Neural progenitor cell (in vitro differentiated cells): ENCODE measurements at regions not wholly inside any gene's neighbourhood (a gene's known extent, or its start where the extent isn't known, plus 50 kb on each side); places are given as distances from the start of the nearest gene placed in this dataset.

Experiments
- DNase-seq: peaks from one replicate; pipeline ENCODE4 v3.0.0-alpha.2; 2016; ENCODE audit warnings: low spot score
- H2AFZ ChIP-seq: fragments of 200-600 bp; sonication (generic); replicated peaks from 2 replicates; pipeline ENCODE4 v1.6.1; 2016; ENCODE audit warnings: antibody characterized with exemption
- H3F3A ChIP-seq: fragments of 200-600 bp; sonication (generic); 2 replicates; pipeline ENCODE4 v1.6.1; 2016; ENCODE audit warnings: antibody characterized with exemption, low read depth
- H3K27ac ChIP-seq: fragments of 200-600 bp; sonication (generic); 2 replicates; pipeline ENCODE4 v1.5.1; 2016; ENCODE audit warnings: mild to moderate bottlenecking
- H3K27me3 ChIP-seq: fragments of 200-600 bp; sonication (generic); 2 replicates; pipeline ENCODE4 v1.6.1; 2016; ENCODE audit warnings: mild to moderate bottlenecking, moderate library complexity
- H3K36me3 ChIP-seq: fragments of 200-600 bp; sonication (generic); 2 replicates; pipeline ENCODE4 v1.5.1; 2016
- H3K4me1 ChIP-seq: fragments of 200-600 bp; sonication (generic); 2 replicates; pipeline ENCODE4 v1.6.1; 2016; ENCODE audit warnings: mixed run types
- H3K4me2 ChIP-seq: fragments of 200-600 bp; sonication (generic); 2 replicates; pipeline ENCODE4 v1.6.1; 2016
- H3K4me3 ChIP-seq: fragments of 200-600 bp; sonication (generic); 2 replicates; pipeline ENCODE4 v1.5.1; 2016
- H3K79me2 ChIP-seq: fragments of 200-600 bp; sonication (generic); 2 replicates; pipeline ENCODE4 v1.6.1; 2016; ENCODE audit warnings: low read depth
- H3K9ac ChIP-seq: fragments of 200-600 bp; sonication (generic); 2 replicates; pipeline ENCODE4 v1.6.1; 2016
- H3K9me3 ChIP-seq: fragments of 200-600 bp; sonication (generic); 2 replicates; pipeline ENCODE4 v1.5.1; 2016; ENCODE audit warnings: low read depth
- H4K20me1 ChIP-seq: fragments of 200-600 bp; sonication (generic); 2 replicates; pipeline ENCODE4 v1.6.1; 2016; ENCODE audit warnings: low read depth
- H3K27ac Mint-ChIP-seq: 3 replicates; pipeline ENCODE4 v1.8.0; 2021; ENCODE audit warnings: mixed read lengths
- H3K27me3 Mint-ChIP-seq: 2 replicates; pipeline ENCODE4 v1.8.0; 2022; ENCODE audit warnings: low read depth, mild to moderate bottlenecking, inconsistent platforms, moderate library complexity, mixed read lengths; ENCODE audit not compliant: insufficient read depth
- H3K36me3 Mint-ChIP-seq: 3 replicates; pipeline ENCODE4 v1.8.0; 2021; ENCODE audit warnings: mixed read lengths
- H3K4me1 Mint-ChIP-seq: 3 replicates; pipeline ENCODE4 v1.8.0; 2021; ENCODE audit warnings: mixed read lengths
- H3K4me3 Mint-ChIP-seq: 3 replicates; pipeline ENCODE4 v1.8.0; 2021; ENCODE audit warnings: mild to moderate bottlenecking, moderate library complexity, mixed read lengths
- H3K9me3 Mint-ChIP-seq: 3 replicates; pipeline ENCODE4 v1.8.0; 2020; ENCODE audit warnings: mixed read lengths
- EZH2 ChIP-seq: fragments of 200-600 bp; sonication (generic); IDR thresholded peaks from 2 replicates; pipeline ENCODE4 v1.6.1; 2017; ENCODE audit warnings: antibody characterized with exemption, mild to moderate bottlenecking, moderate library complexity
- EZH2phosphoT487 ChIP-seq: fragments of 200-600 bp; sonication (generic); IDR thresholded peaks from 2 replicates; pipeline ENCODE4 v1.6.1; 2017; ENCODE audit warnings: antibody characterized with exemption
- TF ChIP-seq, protein P1 (sequence below): fragments of 200-600 bp; sonication (generic); IDR thresholded peaks from 2 replicates; pipeline ENCODE4 v1.5.1; 2017; ENCODE audit warnings: antibody characterized with exemption, mild to moderate bottlenecking

DNA sequence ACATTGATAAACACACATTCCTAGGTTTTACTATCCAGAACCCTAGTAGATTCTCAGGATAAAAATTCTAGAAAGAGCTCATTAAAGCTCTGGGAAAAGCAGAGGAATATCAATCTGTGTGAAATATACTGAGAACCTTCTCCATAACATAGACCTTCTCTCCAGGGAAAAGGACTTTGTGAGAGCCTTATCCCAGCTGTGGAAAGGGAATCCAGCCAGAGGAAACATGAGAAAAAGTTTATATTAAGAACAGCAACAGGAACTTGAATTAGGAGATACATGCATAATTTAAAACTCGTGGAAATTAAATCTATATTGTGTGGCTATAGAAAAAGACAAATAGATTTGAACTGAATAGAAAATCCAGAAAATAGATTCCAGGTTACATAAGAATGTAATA, 1639.9 kb downstream of the EFNB2 start:
- H3K27ac Mint-ChIP-seq: no peak overlapping the region
- no peaks in the 10 kb centered on the region for H3K4me1 ChIP-seq
- H3K79me2 ChIP-seq: no peaks in the 10 kb centered on the region
- no peaks in the 10 kb centered on the region for H3K27me3 ChIP-seq
- no peaks in the 10 kb centered on the region for H3K4me1 Mint-ChIP-seq
- H4K20me1 ChIP-seq: no peaks in the 10 kb centered on the region
- no peak overlapping the region for H3K9ac ChIP-seq
- H3K27me3 Mint-ChIP-seq: no peaks in the 10 kb centered on the region
- H3K27ac ChIP-seq: no peak overlapping the region
- no peaks in the 10 kb centered on the region for H3K9me3 Mint-ChIP-seq
- H2AFZ ChIP-seq: peak overlapping the region; percentile 9
- no peak for DNase-seq
- TF ChIP-seq EZH2phosphoT487 (no peak), EZH2 (no peak)
- TF ChIP-seq, protein P1, sequence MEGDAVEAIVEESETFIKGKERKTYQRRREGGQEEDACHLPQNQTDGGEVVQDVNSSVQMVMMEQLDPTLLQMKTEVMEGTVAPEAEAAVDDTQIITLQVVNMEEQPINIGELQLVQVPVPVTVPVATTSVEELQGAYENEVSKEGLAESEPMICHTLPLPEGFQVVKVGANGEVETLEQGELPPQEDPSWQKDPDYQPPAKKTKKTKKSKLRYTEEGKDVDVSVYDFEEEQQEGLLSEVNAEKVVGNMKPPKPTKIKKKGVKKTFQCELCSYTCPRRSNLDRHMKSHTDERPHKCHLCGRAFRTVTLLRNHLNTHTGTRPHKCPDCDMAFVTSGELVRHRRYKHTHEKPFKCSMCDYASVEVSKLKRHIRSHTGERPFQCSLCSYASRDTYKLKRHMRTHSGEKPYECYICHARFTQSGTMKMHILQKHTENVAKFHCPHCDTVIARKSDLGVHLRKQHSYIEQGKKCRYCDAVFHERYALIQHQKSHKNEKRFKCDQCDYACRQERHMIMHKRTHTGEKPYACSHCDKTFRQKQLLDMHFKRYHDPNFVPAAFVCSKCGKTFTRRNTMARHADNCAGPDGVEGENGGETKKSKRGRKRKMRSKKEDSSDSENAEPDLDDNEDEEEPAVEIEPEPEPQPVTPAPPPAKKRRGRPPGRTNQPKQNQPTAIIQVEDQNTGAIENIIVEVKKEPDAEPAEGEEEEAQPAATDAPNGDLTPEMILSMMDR: no peak
- H3K36me3 ChIP-seq: no peaks in the 10 kb centered on the region
- H3F3A ChIP-seq: no peaks in the 10 kb centered on the region
- H3K36me3 Mint-ChIP-seq: no peaks in the 10 kb centered on the region
- no peaks in the 10 kb centered on the region for H3K9me3 ChIP-seq
- H3K4me3 Mint-ChIP-seq: no peak overlapping the region
- no peak overlapping the region for H3K4me3 ChIP-seq
- no peak overlapping the region for H3K4me2 ChIP-seq

DNA sequence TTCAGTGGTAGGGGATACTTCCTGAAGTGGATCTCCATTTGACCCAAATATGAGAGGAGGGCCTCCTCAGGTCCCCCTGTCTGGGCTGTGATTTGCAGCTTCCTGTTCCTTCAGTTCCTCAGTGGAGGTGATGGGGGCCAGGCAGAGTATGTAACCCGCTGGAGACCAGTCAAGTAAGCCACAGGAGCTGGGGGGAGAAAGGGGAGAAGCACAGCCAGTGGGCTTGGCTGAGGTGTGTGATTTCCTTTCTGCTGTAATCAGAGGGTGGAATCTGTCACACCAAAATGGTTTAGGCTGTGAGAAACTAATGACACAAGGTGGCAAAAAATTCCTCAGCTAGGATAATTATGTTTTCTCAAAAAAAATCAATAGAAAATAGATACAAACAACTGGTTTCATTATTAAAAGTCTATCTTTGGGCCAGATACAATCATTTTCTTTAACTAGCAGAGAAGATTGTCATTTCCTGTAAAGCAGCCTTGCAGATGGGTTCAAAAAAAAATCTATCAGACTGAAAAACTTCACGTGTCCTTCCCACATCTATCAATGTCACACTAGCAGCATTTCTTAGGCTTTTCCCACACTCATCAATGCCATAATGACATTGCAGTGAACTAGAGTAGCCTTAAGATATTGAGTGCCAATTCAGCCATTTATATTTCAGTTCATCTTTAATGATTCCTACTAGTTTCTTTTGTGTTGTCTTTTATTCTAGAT, 1660.3 kb downstream of the EFNB2 start:
- Histone ChIP-seq H3K4me3 (no peak overlapping the region), H3K27ac (no peak overlapping the region), H3K9me3 (no peaks in the 10 kb centered on the region), H2AFZ (peak overlapping the region; percentile 39), H3K9ac (no peak overlapping the region), H3K4me1 (no peaks in the 10 kb centered on the region), H3K36me3 (no peaks in the 10 kb centered on the region), H3F3A (no peaks in the 10 kb centered on the region), H3K79me2 (no peaks in the 10 kb centered on the region), H3K27me3 (no peaks in the 10 kb centered on the region), H4K20me1 (no peaks in the 10 kb centered on the region), H3K4me2 (no peak overlapping the region)
- no peak overlapping the region for H3K4me3 Mint-ChIP-seq
- H3K4me1 Mint-ChIP-seq: peaks cover 3% of the 10 kb centered on the region
- no peaks in the 10 kb centered on the region for H3K9me3 Mint-ChIP-seq
- no peak overlapping the region for H3K27ac Mint-ChIP-seq
- H3K27me3 Mint-ChIP-seq: no peaks in the 10 kb centered on the region
- H3K36me3 Mint-ChIP-seq: no peaks in the 10 kb centered on the region
- DNase-seq: no peak
- TF ChIP-seq, protein P1: no peak
- TF ChIP-seq EZH2 (no peak), EZH2phosphoT487 (no peak)

- Histone ChIP-seq H3K9me3 (no peaks in the 10 kb centered on the region), H3K27ac (no peak overlapping the region), H3F3A (no peaks in the 10 kb centered on the region), H3K4me3 (no peak overlapping the region), H3K36me3 (no peaks in the 10 kb centered on the region), H3K9ac (no peak overlapping the region), H4K20me1 (no peaks in the 10 kb centered on the region), H3K79me2 (no peaks in the 10 kb centered on the region), H3K4me2 (no peak overlapping the region), H2AFZ (no peak overlapping the region), H3K27me3 (no peaks in the 10 kb centered on the region), H3K4me1 (no peaks in the 10 kb centered on the region)
- TF ChIP-seq EZH2phosphoT487: no peak
- Mint-ChIP-seq H3K27me3 (no peaks in the 10 kb centered on the region), H3K36me3 (no peaks in the 10 kb centered on the region), H3K4me3 (no peak overlapping the region), H3K9me3 (peaks cover 4% of the 10 kb centered on the region), H3K27ac (no peak overlapping the region), H3K4me1 (peaks cover 3% of the 10 kb centered on the region)
- DNase-seq: peak; percentile 18
These were observed 1663.3 kb downstream of the EFNB2 start for GRCh38 chr13:104872153-104872552.

DNA sequence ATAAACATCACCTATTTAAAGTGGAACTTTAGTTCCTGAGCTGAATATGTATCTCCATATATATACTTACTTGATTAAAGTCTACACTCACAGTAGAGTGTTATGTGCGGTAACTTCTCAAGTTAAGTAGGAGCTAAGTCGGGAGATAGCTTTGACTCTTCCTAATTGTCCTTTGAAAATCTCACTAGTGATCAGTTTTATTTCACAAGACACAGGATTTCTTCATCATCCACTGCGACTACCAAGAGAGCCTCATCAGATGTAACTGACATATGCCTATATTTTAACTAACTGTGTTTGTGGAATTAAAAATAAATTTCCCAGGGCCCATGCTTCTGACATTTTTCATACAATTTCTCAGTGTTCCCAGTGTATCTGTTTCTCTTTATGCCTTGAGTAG, 1664.0 kb downstream of the EFNB2 start:
- peaks cover 4% of the 10 kb centered on the region for H3K9me3 Mint-ChIP-seq
- no peaks in the 10 kb centered on the region for H3K36me3 Mint-ChIP-seq
- H3K9me3 ChIP-seq: no peaks in the 10 kb centered on the region
- H3K4me3 ChIP-seq: no peak overlapping the region
- no peak overlapping the region for H3K27ac ChIP-seq
- no peaks in the 10 kb centered on the region for H3K79me2 ChIP-seq
- TF ChIP-seq EZH2phosphoT487 (no peak), EZH2 (no peak)
- TF ChIP-seq, protein P1: no peak
- no peak for DNase-seq
- no peaks in the 10 kb centered on the region for H3F3A ChIP-seq
- H3K4me1 ChIP-seq: no peaks in the 10 kb centered on the region
- no peaks in the 10 kb centered on the region for H3K36me3 ChIP-seq
- no peaks in the 10 kb centered on the region for H3K27me3 Mint-ChIP-seq
- H3K27me3 ChIP-seq: no peaks in the 10 kb centered on the region
- H3K4me3 Mint-ChIP-seq: no peak overlapping the region
- peaks cover 3% of the 10 kb centered on the region for H3K4me1 Mint-ChIP-seq
- H2AFZ ChIP-seq: no peak overlapping the region
- no peak overlapping the region for H3K27ac Mint-ChIP-seq
- H4K20me1 ChIP-seq: no peaks in the 10 kb centered on the region
- H3K4me2 ChIP-seq: no peak overlapping the region
- H3K9ac ChIP-seq: no peak overlapping the region
